Left ventricle myocardium superior (tissue), 1 donor: ENCODE measurements at regions not wholly inside any gene's neighbourhood (a gene's known extent, or its start where the extent isn't known, plus 50 kb on each side); places are given as distances from the start of the nearest gene placed in this dataset.

ENCODE experiments used
- ATAC-seq: fragments of 200-7000 bp; cut with Tn5 transposase; one replicate; pipeline ENCODE4 v1.9.1; 2020; ENCODE audit warnings: mild to moderate bottlenecking, moderate library complexity
- DNase-seq: peaks from one replicate; pipeline ENCODE4 v3.0.0-alpha.2; 2020
- intact Hi-C: fragments of 100-400 bp; cut with micrococcal nuclease; formaldehyde crosslinking; loops from one replicate; pipeline ENCODE4 v1.11.0; 2022
- donor health status: DM: no; HTN: yes; CAD: no; lungs with severe emphysema.

GRCh38 chr4:186012071-186012470 lies 56.9 kb upstream of the TLR3 start:
- intact Hi-C loops: no loop called here
- ATAC-seq (no peak), DNase-seq (no peak)

GRCh38 chr4:186013419-186014186 lies 55.4 kb upstream of the TLR3 start:
- no peak for ATAC-seq
- intact Hi-C loops: no loop called here
- DNase-seq: no peak

GRCh38 chr4:186015212-186015817 lies 53.6 kb upstream of the TLR3 start:
- DNase-seq (peak; percentile 52), ATAC-seq (peak; percentile 89)
- intact Hi-C loops: no loop called here

GRCh38 chr4:186016796-186017195 lies 52.2 kb upstream of the TLR3 start:
- ATAC-seq (no peak), DNase-seq (no peak)
- intact Hi-C loops: no loop called here

- DNase-seq (no peak), ATAC-seq (no peak)
- intact Hi-C loops: no loop called here
These were observed 51.2 kb upstream of the TLR3 start for GRCh38 chr4:186017801-186018200.

GRCh38 chr4:186018261-186018660 lies 50.7 kb upstream of the TLR3 start:
- DNase-seq (no peak), ATAC-seq (no peak)
- intact Hi-C loops: no loop called here

GRCh38 chr4:186018784-186019183 lies 50.2 kb upstream of the TLR3 start:
- intact Hi-C loops: no loop called here
- ATAC-seq: no peak

More at GRCh38 chr4:186018784-186019183, 50.2 kb upstream of the TLR3 start:
- no peak for DNase-seq
